Retinal pigment epithelial cell (primary cell): ENCODE measurements at regions not wholly inside any gene's neighbourhood (a gene's known extent, or its start where the extent isn't known, plus 50 kb on each side); places are given as distances from the start of the nearest gene placed in this dataset.

Source experiments
- DNase-seq: peaks from one replicate; pipeline ENCODE4 v3.0.0-alpha.2; 2010; ENCODE audit warnings: low read depth
- H3K4me3 ChIP-seq: 2 replicates; pipeline ENCODE4 v1.5.1; 2011; ENCODE audit warnings: mild to moderate bottlenecking, low read length, control low read depth, moderate library complexity
- TF ChIP-seq, protein P1 (sequence below): conservative IDR thresholded peaks from 2 replicates; pipeline ENCODE4 v1.5.1; 2011; ENCODE audit warnings: low read depth, low read length, control low read depth, inconsistent platforms

DNA sequence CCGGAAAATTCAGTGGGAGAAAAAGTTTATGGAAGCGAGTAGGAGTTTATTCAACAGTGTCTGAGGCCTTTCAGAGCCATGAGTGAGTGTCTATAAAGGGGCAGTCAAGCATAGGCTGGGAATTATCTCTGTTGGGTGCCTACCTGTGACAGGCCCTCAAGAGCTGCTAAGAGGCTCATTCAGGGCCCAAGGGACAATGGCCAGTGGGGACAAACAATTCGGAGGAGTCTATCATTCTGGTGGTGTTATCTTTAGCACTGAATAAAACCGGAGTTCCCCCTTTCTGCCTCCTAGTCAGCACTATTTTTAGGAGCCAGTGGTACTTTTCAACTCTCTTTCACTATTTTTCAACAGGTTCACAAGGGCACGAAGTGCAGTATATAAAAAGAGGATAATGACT, 89.5 kb upstream of the HTATIP2 start:
- no peak for DNase-seq
- no peak overlapping the region for H3K4me3 ChIP-seq
- TF ChIP-seq, protein P1, sequence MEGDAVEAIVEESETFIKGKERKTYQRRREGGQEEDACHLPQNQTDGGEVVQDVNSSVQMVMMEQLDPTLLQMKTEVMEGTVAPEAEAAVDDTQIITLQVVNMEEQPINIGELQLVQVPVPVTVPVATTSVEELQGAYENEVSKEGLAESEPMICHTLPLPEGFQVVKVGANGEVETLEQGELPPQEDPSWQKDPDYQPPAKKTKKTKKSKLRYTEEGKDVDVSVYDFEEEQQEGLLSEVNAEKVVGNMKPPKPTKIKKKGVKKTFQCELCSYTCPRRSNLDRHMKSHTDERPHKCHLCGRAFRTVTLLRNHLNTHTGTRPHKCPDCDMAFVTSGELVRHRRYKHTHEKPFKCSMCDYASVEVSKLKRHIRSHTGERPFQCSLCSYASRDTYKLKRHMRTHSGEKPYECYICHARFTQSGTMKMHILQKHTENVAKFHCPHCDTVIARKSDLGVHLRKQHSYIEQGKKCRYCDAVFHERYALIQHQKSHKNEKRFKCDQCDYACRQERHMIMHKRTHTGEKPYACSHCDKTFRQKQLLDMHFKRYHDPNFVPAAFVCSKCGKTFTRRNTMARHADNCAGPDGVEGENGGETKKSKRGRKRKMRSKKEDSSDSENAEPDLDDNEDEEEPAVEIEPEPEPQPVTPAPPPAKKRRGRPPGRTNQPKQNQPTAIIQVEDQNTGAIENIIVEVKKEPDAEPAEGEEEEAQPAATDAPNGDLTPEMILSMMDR = no peak

DNA sequence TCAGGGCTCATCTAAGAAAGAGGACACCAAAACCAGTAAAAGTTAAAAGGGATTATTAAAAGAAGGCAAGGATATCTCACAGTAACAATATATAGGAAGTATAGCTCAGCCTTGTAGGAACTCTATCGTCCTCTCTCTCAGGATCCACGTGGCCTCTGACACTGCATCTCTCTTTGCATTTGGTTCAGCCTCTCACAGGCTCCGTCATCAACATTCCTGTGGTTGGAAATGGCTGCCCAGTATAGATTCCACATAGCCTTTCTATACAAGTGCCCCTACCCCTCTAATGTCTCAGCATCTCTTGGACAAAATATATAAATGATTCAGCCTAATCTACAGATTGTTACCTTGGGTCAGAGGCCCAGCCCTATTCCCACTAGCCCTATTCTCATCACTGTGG, 101.3 kb upstream of the DBX1 start:
- DNase-seq = no peak
- H3K4me3 ChIP-seq = no peak overlapping the region
- TF ChIP-seq, protein P1 = no peak

DNA sequence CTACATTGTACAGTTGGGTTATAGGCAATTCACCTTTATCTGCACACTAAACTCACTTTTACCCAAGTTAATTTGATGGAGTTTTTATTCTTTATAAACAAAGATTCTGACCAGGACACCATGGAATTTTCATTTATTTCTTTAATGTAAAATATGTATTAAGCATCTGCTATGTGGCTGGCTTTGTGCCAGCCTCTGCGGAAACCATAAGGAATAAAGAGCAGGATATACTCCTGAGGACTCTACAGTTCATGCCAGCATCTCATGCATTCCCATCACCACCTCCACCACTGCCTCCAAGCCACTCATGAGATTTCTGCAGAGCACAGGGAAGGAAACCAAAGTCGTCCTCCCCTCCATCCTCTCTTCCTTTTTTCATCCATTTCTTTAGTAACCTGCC, 100.0 kb upstream of the DBX1 start:
- H3K4me3 ChIP-seq = no peak overlapping the region
- TF ChIP-seq, protein P1 = no peak
- DNase-seq = no peak

DNA sequence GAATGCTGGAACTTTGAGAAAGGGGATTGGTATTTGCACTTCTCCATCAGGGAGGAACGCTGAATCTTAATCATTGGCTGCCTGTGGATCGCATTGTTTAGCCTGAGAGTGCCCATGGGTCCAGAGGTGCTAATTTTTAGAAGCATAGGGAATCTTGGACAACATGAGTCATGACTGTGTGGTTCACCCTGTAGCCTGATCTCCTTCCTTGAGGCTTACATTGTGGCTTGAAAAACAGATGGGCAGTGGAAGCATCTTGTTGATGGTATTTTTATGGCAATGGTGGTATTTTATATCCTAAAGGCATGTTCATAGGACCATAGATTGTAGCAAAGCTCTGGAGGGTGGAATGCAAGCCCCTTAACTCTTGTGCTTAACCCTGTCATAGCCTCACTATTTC, 99.2 kb upstream of the DBX1 start:
- H3K4me3 ChIP-seq = no peak overlapping the region
- TF ChIP-seq, protein P1 = no peak
- no peak for DNase-seq

DNA sequence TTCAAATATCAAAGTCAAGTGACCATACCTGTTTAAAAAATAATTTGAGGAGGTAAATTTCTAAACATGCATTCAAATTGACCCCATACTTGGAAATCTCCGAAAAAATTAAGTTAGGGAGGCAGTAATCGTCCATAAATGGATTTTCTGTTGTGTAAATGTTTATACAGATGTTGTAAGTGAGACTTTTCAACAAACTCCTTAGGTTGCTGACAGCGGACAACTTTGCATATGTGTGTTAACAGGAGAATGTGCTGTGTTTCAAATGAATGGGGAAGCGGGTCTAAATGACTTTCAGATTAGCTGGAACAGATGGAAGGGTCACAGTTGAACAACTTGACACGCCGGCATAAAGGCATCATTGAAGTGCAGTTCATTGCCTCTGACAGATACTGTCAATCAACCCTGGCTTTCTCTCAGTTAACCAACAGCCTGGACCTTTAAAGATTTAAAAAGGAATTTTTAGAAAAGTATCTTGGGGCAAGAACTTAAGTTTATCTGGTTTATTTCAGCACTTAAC, 98.2 kb upstream of the DBX1 start:
- no peak for DNase-seq
- no peak overlapping the region for H3K4me3 ChIP-seq
- TF ChIP-seq, protein P1 = no peak

DNA sequence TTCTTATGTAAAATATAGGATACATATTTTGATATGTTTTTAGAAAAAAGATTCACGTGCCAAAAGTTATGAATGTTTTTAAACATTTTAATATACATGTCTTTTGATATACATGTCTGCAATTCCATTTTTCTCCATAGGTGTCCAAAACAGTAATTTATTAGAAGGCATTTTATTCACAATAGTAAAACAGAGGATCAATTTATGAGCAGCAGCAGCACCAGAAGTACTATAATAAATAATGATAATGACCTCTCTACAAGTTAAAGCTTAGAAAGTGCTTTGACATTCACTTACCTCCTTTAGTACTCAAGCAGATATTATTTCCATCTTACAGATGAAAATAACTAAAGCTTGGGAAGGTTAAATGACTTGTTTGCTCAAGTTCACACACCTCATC, 96.7 kb upstream of the DBX1 start:
- no peak overlapping the region for H3K4me3 ChIP-seq
- no peak for DNase-seq
- TF ChIP-seq, protein P1 = no peak

DNA sequence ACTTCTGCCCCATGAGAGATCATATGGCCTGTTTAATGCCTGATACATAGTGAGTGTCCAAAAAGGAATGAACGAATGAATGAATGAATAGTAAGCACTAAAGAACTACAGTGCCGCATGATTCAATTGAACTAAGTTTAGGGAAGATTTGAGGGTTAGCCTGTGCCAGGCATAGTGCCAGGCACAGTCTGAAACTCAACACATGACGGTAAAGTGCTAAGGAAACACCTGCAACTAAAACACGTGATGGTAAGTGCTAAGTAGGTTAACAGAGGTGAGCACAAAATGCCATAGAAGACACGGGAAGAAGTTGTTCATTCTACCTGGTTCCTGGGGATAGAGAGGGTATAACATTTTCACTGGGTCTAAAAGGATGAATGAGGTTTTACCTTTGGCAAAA, 93.5 kb upstream of the DBX1 start:
- H3K4me3 ChIP-seq = no peak overlapping the region
- TF ChIP-seq, protein P1 = no peak
- DNase-seq = no peak
